Adrenal gland (tissue), 5 donors: ENCODE measurements at regions not wholly inside any gene's neighbourhood (a gene's known extent, or its start where the extent isn't known, plus 50 kb on each side); places are given as distances from the start of the nearest gene placed in this dataset.

Experiments used
- CTCF ChIP-seq, 6 experiments: fragments of 450-650 bp in 4 of 6; fragments of 200-600 bp in 2 of 6; sonication (generic) in 1 of 6; IDR thresholded peaks; 1 replicate in 5 of 6; 2 replicates in 1 of 6; pipeline versions ENCODE4 v1.5.1 to v1.8.0; 2016 to 2021; ENCODE audit warnings: antibody characterized with exemption in 6 of 6, mild to moderate bottlenecking in 2 of 6, moderate library complexity in 1 of 6
- POLR2A ChIP-seq, 2 donors: fragments of 450-650 bp; IDR thresholded peaks; one replicate each; pipeline ENCODE4 v1.6.1; 2017; ENCODE audit warnings: antibody characterized with exemption in 2 of 2, mild to moderate bottlenecking in 2 of 2, moderate library complexity in 1 of 2
- donor health status: DM: no; HTN: no; CAD: no.

- no peak for TF ChIP-seq CTCF (IDR thresholded peaks at IDR 0.05)
- no peak for TF ChIP-seq POLR2A (IDR thresholded peaks at IDR 0.05)
Observed at GRCh38 chr9:32306006-32306405, 78.4 kb upstream of the ACO1 start.
